Omental fat pad (tissue), 3 donors: ENCODE measurements at regions not wholly inside any gene's neighbourhood (a gene's known extent, or its start where the extent isn't known, plus 50 kb on each side); places are given as distances from the start of the nearest gene placed in this dataset.

ENCODE experiments used
- ATAC-seq: fragments of 150-250 bp; one replicate; pipeline ENCODE4 v1.9.1; 2016; ENCODE audit warnings: mild to moderate bottlenecking, moderate library complexity; ENCODE audit not compliant: low FRiP score
- DNase-seq: peaks from one replicate; pipeline ENCODE4 v3.0.0-alpha.2; 2019; ENCODE audit warnings: low spot score
- TF ChIP-seq, protein P1 (sequence below), 3 donors: fragments of 450-650 bp; IDR thresholded peaks; one replicate each; pipeline ENCODE4 v1.5.1; 2016 to 2017; ENCODE audit warnings: antibody characterized with exemption in 3 of 3, mild to moderate bottlenecking in 3 of 3, moderate library complexity in 2 of 3

GRCh38 chr4:169859366-169860216, 101.8 kb upstream of the HPF1 start:
- DNase-seq, result no peak
- ATAC-seq, result no peak
- TF ChIP-seq, protein P1, sequence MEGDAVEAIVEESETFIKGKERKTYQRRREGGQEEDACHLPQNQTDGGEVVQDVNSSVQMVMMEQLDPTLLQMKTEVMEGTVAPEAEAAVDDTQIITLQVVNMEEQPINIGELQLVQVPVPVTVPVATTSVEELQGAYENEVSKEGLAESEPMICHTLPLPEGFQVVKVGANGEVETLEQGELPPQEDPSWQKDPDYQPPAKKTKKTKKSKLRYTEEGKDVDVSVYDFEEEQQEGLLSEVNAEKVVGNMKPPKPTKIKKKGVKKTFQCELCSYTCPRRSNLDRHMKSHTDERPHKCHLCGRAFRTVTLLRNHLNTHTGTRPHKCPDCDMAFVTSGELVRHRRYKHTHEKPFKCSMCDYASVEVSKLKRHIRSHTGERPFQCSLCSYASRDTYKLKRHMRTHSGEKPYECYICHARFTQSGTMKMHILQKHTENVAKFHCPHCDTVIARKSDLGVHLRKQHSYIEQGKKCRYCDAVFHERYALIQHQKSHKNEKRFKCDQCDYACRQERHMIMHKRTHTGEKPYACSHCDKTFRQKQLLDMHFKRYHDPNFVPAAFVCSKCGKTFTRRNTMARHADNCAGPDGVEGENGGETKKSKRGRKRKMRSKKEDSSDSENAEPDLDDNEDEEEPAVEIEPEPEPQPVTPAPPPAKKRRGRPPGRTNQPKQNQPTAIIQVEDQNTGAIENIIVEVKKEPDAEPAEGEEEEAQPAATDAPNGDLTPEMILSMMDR (IDR thresholded peaks at IDR 0.05), result no peak

DNA sequence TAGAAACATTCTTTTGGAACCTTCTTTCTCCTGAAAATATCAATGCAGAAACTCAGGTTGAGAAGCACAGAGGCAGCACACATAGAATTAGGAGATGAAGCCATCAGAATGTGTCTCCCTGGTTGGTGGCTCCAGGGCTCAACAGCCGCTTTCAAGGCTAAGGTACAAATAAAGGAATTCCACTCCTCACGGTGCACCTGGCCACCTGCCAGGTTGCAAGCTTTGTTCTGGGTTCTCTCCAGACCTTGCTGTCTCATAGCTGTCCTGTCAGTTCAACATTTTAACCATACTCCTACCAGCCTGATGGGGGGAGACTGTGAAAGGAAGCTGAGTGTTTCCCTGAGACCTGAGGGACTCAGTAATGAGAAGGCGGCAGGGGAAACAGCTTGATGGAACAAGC, 96.3 kb upstream of the HPF1 start:
- ATAC-seq (no peak), DNase-seq (no peak)
- TF ChIP-seq, protein P1 (IDR thresholded peaks at IDR 0.05), result no peak

DNA sequence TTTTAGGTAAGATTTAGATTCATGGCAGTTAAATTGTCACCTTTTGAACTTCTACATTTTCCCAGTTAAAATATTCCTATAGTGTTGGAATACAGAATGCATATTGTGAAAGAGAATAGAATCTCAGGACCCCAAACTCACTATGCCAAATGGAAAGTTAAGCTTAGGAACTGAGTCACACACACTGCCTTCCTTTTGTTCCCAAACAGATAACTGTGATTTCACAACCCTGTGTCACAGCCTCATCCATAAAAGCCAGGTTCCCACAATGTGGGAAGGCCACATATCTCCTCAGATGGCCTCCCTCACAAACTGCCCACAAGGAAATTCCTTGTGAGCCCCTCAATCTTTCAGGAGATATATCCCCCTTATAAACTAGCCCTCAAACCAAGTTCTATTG, 94.7 kb upstream of the HPF1 start:
- ATAC-seq, result no peak
- TF ChIP-seq, protein P1 (IDR thresholded peaks at IDR 0.05), result no peak
- no peak for DNase-seq

DNA sequence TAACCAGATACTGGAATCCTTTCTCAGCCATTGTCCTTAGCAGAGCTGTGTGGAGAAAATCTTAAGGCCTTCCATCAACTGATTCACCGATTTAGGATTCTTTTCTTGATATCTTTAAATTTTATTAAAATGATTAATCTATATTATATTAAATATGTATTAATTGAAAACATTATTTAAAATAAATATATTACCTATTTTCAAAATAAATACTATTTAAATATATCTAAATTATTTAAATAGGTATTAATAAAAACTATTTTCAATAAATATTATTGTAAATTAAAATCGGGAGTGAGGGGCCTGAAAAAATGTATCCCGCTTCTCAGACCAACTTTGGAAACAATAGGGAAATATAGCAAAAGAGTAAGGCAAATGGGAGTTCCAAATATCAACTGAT, 94.0 kb upstream of the HPF1 start:
- DNase-seq (no peak), ATAC-seq (no peak)
- TF ChIP-seq, protein P1 (IDR thresholded peaks at IDR 0.05), result no peak

GRCh38 chr4:169849456-169849855, 91.7 kb upstream of the HPF1 start:
- DNase-seq, result no peak
- no peak for ATAC-seq

GRCh38 chr4:169848018-169848417, 90.3 kb upstream of the HPF1 start:
- TF ChIP-seq, protein P1 (IDR thresholded peaks at IDR 0.05), result no peak
- DNase-seq, result no peak

More at GRCh38 chr4:169849456-169849855, 91.7 kb upstream of the HPF1 start:
- TF ChIP-seq, protein P1 (IDR thresholded peaks at IDR 0.05), result no peak

GRCh38 chr4:169847171-169847570, 89.4 kb upstream of the HPF1 start:
- DNase-seq (no peak), ATAC-seq (no peak)
- TF ChIP-seq, protein P1 (IDR thresholded peaks at IDR 0.05), result no peak

More at GRCh38 chr4:169848018-169848417, 90.3 kb upstream of the HPF1 start:
- ATAC-seq, result no peak
